ENCODE measurements at regions not wholly inside any gene's neighbourhood (a gene's known extent, or its start where the extent isn't known, plus 50 kb on each side); places are given as distances from the start of the nearest gene placed in this dataset.
A peak's percentile ranks its signal among the peaks of the same experiment; 100 is the strongest.
"Not testable (repeated sequence)": the region's sequence is repeated elsewhere in the genome, so short reads cannot be mapped to it uniquely, and the experiment has no call there.

DNA sequence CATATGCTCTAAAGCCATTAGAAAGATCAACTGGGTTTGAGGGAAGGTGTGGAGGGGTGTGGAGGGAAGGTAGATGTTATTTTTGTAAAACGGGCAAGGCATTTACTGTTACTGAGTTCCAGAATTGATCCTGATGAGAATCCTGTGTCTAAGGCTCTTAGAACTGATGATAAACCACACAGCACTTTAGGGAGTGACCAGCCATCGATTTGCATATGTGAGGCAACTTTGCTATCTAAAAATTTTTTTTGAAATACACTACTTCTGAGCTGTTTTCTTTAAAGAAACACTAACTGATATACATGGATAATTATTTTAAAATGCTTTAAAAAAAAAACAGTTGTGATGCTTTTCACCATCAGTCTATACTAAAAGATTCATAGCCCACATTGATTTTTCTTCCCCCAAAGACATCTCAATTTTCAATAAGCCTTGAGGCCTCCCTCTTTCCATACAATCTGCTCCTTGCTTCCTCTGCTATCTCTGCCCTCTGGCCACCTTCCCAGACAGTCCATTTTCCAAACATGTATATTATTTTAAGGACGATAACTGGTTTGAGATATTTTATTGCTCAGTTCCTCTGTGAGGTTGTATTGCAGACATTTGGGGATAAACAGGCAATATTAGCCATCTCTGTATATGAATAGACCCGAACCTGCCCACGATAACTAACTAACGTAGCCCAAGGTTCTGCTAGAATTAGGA lies 265.9 kb downstream of the EFCAB11 start:
- CTCF ChIA-PET, result no interaction called here

DNA sequence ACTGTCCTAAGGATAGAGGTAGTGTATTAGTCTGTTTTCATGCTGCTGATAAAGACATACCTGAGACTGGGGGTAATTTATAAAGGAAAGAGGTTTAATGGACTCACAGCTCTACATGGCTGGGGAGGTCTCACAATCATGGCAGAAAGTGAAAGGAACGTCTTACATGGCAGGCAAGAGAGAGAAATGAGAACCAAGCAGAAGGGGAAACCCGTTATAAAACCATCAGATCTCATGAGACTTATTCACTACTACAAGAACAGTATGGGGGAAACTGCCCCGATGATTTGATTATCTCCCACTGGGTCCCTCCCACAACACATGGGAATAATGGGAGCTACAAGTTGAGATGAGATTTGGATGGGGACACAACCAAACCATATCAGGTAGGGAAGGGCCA lies 267.4 kb downstream of the EFCAB11 start:
- H3K4me3 Mint-ChIP-seq; CTCF ChIA-PET; H3K27me3 Mint-ChIP-seq; H3K27ac Mint-ChIP-seq; intact Hi-C loops (cut with micrococcal nuclease); ATAC-seq; DNase-seq: not testable (repeated sequence)
- H3K4me1 Mint-ChIP-seq (ENCODE audit: low read depth), result peaks cover 24% of the 10 kb centered on the region
- peaks cover 29% of the 10 kb centered on the region for H3K36me3 Mint-ChIP-seq (ENCODE audit: low read depth)
- peaks cover 39% of the 10 kb centered on the region for H3K9me3 Mint-ChIP-seq
- POLR2A ChIA-PET, result interaction anchor here (1.2 to 1.7 kb wide), 2 partner anchors 13 to 20 kb away, joined by 3 to 9 read pairs; no protein-coding TSS in a partner anchor

More for the DNA sequence above, 265.9 kb downstream of the EFCAB11 start:
- POLR2A ChIA-PET, result interaction anchor here (1.7 kb wide), 2 partner anchors 12 to 47 kb away, joined by 4 to 9 read pairs; no protein-coding TSS in a partner anchor
- no peak overlapping the region for H3K27ac Mint-ChIP-seq
- DNase-seq (no peak), ATAC-seq (no peak)
- no peaks in the 10 kb centered on the region for H3K27me3 Mint-ChIP-seq
- intact Hi-C loops (cut with micrococcal nuclease), result no loop called here
- peaks cover 20% of the 10 kb centered on the region for H3K36me3 Mint-ChIP-seq (ENCODE audit: low read depth)
- peaks cover 28% of the 10 kb centered on the region for H3K9me3 Mint-ChIP-seq
- no peak overlapping the region for H3K4me3 Mint-ChIP-seq
- H3K4me1 Mint-ChIP-seq (ENCODE audit: low read depth), result peaks cover 12% of the 10 kb centered on the region
- TF ChIP-seq CTCF (IDR thresholded peaks at IDR 0.05), result no peak

DNA sequence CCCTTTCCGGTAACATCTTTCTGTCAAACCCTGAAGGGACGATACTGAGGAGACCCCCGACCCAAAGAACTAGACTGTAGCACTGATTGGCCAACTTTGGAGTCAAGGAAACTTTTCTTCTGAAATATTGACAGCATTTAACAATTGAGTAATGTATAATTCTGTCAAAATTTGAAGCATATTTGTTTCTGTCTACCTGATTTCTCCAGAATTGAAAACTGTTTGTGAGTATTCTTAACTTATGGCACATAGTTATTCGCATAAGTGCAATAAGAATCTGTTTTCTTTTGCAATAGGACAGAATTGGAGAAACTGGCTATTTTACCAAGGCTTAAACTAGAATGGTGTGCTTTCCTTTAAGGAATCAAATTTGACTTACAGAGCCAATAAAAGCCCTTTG lies 267.1 kb upstream of the FOXN3 start:
- ChIA-PET POLR2A (interaction anchor here (0.6 kb wide), 1 partner anchor 12 kb away, joined by 3 read pairs; no protein-coding TSS in a partner anchor), CTCF (no interaction called here)
- ATAC-seq (no peak), DNase-seq (no peak)
- no peaks in the 10 kb centered on the region for H3K27me3 Mint-ChIP-seq
- H3K9me3 Mint-ChIP-seq, result peaks cover 35% of the 10 kb centered on the region
- H3K4me1 Mint-ChIP-seq (ENCODE audit: low read depth), result peaks cover 50% of the 10 kb centered on the region
- no peak overlapping the region for H3K4me3 Mint-ChIP-seq
- H3K36me3 Mint-ChIP-seq (ENCODE audit: low read depth), result peaks cover 38% of the 10 kb centered on the region
- H3K27ac Mint-ChIP-seq, result no peak overlapping the region
- TF ChIP-seq CTCF (IDR thresholded peaks at IDR 0.05), result no peak
- intact Hi-C loops (cut with micrococcal nuclease), result loop anchor here (5.0 kb wide), 1 partner anchor 42 kb away; no protein-coding TSS in a partner anchor

GRCh38 chr14:89681086-89682018 lies 264.3 kb upstream of the FOXN3 start:
- DNase-seq (peak; percentile 83), ATAC-seq (peak; percentile 79)
- Mint-ChIP-seq H3K4me1 (ENCODE audit: low read depth) (peaks cover 46% of the 10 kb centered on the region), H3K27ac (peak overlapping the region; percentile 90), H3K4me3 (peak overlapping the region; percentile 63), H3K27me3 (no peaks in the 10 kb centered on the region), H3K9me3 (peaks cover 26% of the 10 kb centered on the region), H3K36me3 (ENCODE audit: low read depth) (peaks cover 30% of the 10 kb centered on the region)
- intact Hi-C loops (cut with micrococcal nuclease), result loop anchor here (1.0 to 5.0 kb wide), 3 partner anchors 39 to 60 kb away; no protein-coding TSS in a partner anchor
- POLR2A ChIA-PET, result interaction anchor here (1.0 to 2.6 kb wide), 6 partner anchors 9 to 78 kb away, joined by 3 to 16 read pairs (median 6); no protein-coding TSS in a partner anchor
- CTCF ChIA-PET, result interaction anchor here (0.8 to 1.6 kb wide), 6 partner anchors 10 to 92 kb away, joined by 3 to 5 read pairs (median 4); no protein-coding TSS in a partner anchor
- no peak for TF ChIP-seq CTCF (IDR thresholded peaks at IDR 0.05)

- ChIA-PET POLR2A (interaction anchor here (0.8 to 2.6 kb wide), 5 partner anchors 19 to 861 kb away, joined by 3 to 16 read pairs (median 6); no protein-coding TSS in a partner anchor), CTCF (no interaction called here)
- TF ChIP-seq CTCF (IDR thresholded peaks at IDR 0.05), result no peak
- ATAC-seq (no peak), DNase-seq (no peak)
- intact Hi-C loops (cut with micrococcal nuclease), result loop anchor here (2.0 to 5.0 kb wide), 2 partner anchors 38 to 41 kb away; no protein-coding TSS in a partner anchor
- Mint-ChIP-seq H3K27ac (peak overlapping the region; percentile 90), H3K4me3 (no peak overlapping the region), H3K36me3 (ENCODE audit: low read depth) (peaks cover 27% of the 10 kb centered on the region), H3K27me3 (no peaks in the 10 kb centered on the region), H3K4me1 (ENCODE audit: low read depth) (peaks cover 54% of the 10 kb centered on the region), H3K9me3 (peaks cover 20% of the 10 kb centered on the region)
Observed at GRCh38 chr14:89680156-89680555, 263.1 kb upstream of the FOXN3 start.

Measured in activated CD8-positive, alpha-beta T cell treated with anti-CD3 and anti-CD28 coated beads for 36 hours (primary cell).